GM18873 (cell line): ENCODE measurements at regions not wholly inside any gene's neighbourhood (a gene's known extent, or its start where the extent isn't known, plus 50 kb on each side); places are given as distances from the start of the nearest gene placed in this dataset.

Source experiments
- ATAC-seq: cut with Tn5 transposase; IDR thresholded peaks from one replicate; pipeline ENCODE4 v1.9.1; 2021; ENCODE audit warnings: mild to moderate bottlenecking, moderate library complexity, moderate number of reproducible peaks; ENCODE audit not compliant: unreplicated experiment, low FRiP score

- no peak for ATAC-seq
Measured at GRCh38 chr2:41618754-41619153, 429.1 kb upstream of the PKDCC start.

GRCh38 chr2:41621095-41621494 is 426.7 kb upstream of the PKDCC start:
- ATAC-seq: no peak

- no peak for ATAC-seq
Measured at GRCh38 chr2:41621563-41621962, 426.3 kb upstream of the PKDCC start.

DNA sequence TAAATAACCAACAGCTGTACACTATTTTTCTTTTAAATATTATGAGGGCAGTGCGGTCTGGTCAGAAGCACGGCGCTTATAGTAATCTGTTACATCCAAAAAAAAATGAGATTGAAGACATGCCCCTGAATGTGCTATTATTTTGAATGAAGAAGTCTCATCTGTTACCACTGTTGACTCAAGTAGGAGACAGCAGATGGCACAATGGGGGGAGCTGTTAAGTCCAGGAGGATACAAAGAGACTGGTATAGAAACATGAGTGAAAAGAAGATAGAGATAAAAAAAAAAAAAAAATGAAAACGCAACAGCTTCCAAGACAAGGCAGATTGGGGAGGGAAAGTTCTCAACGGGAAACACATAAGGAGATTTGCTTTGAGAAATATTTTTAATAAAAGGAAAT is 425.5 kb upstream of the PKDCC start:
- no peak for ATAC-seq

GRCh38 chr2:41626936-41627335 is 420.9 kb upstream of the PKDCC start:
- no peak for ATAC-seq

GRCh38 chr2:41634686-41635085 is 413.1 kb upstream of the PKDCC start:
- ATAC-seq: no peak

DNA sequence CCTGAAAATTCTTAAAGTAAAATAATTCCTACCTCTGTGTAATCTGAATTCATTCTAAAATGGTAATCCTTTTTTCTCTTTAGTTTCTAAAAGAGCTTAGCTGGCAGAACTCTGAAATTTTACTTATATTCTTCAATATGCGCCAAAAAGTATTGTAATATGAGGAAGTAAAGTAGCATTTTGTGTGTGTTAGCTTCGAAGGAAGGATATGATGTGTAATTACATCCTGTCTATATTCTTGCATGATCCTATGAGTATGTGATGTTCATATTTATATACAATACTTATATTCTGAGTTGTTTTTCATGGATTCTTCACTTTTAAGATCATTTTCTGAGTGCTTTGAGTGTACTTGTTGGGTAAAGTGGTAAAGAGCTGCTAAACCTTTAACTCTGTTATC is 402.9 kb upstream of the PKDCC start:
- no peak for ATAC-seq

- ATAC-seq: no peak
Measured at GRCh38 chr2:41647468-41648050, 400.3 kb upstream of the PKDCC start.

DNA sequence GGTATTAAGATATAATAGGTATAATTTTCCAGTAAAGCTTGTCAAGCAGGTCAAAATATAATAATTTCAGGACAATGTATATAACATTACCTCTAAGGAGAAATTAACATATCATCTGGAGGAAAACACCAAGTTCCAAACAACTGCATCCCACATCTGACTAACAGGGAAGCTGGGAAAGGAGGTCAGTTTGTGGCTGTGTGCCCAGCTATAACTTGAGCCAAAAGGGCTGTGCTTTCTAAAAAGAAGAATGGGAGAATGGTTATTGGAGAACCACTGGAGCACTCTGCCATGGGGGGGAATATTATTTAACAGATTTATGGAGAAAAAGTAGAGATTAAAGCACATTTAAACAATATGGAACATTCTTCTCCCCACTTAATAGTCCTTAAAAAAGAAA is 390.6 kb upstream of the PKDCC start:
- ATAC-seq: no peak

DNA sequence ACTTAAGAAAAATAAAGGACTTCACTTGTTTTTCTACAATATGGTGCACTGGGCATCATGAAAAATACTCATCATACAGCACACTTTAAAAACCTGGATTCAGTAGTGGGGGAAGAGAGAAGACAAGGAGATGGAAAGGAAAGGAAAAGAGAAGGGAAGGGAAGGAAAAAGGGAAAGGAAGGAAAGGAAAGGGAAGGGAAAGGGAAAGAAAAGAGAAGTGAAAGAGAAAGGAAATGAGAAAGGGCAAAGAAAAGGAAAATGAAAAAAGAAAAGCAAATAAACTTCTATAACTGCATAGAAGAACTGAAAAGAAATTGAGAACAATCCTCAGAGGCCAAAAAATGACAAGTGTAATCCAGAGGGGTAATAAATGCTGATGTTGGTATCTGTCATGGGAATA is 388.1 kb upstream of the PKDCC start:
- no peak for ATAC-seq

GRCh38 chr2:41662461-41662860 is 385.4 kb upstream of the PKDCC start:
- no peak for ATAC-seq

GRCh38 chr2:41663056-41663455 is 384.8 kb upstream of the PKDCC start:
- no peak for ATAC-seq

- no peak for ATAC-seq
Measured at GRCh38 chr2:41668529-41668928, 379.3 kb upstream of the PKDCC start.

DNA sequence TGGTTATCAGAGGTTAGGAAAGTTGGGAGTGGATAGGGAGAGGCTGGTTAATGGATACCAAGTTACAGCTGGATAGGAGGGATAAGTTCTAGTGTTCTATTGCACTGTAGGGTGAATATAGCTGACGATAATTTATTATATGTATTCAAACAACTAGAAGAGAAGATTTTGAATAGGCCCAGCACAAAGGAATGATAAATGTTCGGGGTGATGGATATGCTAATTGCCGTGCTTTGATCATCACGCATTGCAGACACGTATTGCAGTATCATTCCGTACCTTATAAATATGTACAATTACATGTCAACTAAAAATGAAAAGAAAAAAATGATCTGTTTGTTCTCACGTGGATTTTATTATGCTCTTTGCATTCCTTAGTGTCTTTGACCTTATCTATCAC is 369.2 kb upstream of the PKDCC start:
- ATAC-seq: no peak

GRCh38 chr2:41686156-41686555 is 361.7 kb upstream of the PKDCC start:
- no peak for ATAC-seq

DNA sequence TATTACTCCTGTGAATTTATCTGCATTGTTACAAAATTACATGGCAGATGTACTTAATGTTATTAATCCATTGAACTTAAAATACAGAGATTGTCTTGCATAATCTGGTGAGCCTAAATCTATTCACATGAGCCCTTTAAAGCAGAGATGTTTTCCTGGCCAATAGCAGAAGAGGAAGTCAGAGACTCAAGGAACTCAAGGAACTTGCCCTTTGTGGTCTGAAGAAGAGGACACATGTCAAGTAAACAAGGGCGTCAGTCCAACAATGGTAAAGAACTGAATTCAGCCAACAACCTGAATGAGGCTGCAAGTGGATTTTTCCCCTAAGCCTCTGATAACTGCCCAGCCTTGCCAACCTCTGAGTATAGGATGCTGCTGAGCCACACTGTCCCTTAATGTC is 356.3 kb upstream of the PKDCC start:
- no peak for ATAC-seq

GRCh38 chr2:41694536-41695049 is 353.2 kb upstream of the PKDCC start:
- no peak for ATAC-seq

DNA sequence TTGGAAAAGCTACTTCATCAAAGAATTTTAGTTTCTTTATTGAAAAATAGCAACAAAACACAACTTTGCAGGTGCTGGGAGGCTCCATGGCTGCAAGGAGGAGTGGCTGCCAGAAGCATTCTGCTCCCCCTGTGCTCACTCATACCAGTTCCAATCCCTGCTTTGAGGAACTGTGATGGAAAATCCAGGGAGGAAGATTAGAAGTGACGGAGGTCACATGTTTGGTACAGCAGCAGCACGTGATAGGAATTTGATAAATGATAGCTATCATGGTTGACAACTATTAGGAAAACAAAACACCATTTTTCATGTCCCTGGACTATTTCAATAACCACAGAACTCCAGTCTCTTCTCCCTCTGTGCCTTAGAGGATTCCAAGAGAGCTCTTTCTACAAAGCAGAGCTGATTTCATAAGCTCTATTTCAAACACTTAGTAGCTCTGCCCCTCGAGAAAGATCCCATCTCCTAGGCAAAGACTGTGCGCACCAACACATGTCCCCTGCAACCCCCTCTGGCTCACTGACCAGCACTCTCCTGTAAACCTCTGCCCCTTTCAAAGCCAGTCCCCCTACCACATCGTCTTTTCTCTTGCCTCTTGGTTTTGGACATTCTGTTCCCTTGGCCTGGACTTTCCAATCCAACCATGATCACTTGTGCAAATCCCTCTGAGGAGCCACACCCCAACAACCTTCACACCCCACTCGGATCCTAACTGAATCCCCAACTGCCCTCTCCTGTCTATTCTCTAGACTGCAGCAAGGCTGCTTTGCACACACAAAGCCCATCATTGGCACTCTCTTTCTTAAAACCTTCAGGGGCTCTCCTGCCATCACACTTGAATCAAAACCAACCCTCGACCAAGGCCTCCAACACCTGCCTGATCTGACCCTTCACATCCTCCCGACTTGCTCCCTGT is 352.4 kb upstream of the PKDCC start:
- no peak for ATAC-seq

DNA sequence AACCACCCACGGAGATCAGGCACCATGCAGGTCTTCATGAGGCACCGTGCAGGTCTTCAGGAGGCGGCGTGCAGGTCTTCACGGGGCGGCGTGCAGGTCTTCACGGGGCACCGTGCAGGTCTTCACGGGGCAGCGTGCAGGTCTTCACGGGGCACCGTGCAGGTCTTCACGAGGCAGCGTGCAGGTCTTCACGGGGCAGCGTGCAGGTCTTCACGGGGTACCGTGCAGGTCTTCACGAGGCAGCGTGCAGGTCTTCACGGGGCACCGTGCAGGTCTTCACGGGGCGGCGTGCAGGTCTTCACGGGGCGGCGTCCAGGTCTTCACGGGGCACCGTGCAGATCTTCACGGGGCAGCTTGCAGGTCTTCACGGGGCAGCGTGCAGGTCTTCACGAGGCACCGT is 350.4 kb upstream of the PKDCC start:
- no peak for ATAC-seq

GRCh38 chr2:41698678-41699422 is 349.0 kb upstream of the PKDCC start:
- no peak for ATAC-seq

DNA sequence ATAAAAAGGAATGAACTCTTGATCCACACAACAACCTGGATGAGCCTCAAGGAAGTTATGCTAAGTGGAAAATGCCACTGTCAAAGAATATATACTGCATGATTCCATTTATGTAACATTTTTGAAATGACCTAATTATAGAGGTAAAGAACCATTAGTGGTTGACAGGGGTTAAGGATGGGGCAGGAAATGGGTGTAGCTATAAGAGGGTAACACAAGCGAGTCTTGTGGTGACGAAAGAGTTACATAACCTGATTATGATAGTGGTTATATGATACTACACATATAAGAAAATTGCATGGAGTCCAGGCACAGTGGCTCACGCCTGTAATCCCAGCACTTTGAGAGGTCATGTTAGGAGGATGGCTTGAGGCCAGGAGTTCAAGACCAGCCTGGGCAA is 346.6 kb upstream of the PKDCC start:
- no peak for ATAC-seq
